IMR-90 (cell line): ENCODE measurements at regions not wholly inside any gene's neighbourhood (a gene's known extent, or its start where the extent isn't known, plus 50 kb on each side); places are given as distances from the start of the nearest gene placed in this dataset.

ENCODE experiments used
- ATAC-seq: fragments of 200-7000 bp; cut with Tn5 transposase; 2 replicates; pipeline ENCODE4 v1.9.1; 2020; ENCODE audit warnings: low read depth, mild to moderate bottlenecking, moderate library complexity
- BruUV-seq: library from RNA; stranded (reverse); fragments of 400-500 nt; replicated peaks from 2 replicates; lab custom pipeline; 2021; lab: Mats Ljungman, UMichigan
- CTCF ChIA-PET: fragments of 300-600 bp; formaldehyde crosslinking; extraction: SDS; loops from one replicate; lab custom pipeline; 2021; ENCODE audit warnings: antibody characterized with exemption; lab: Yijun Ruan, JAX
- POLR2A ChIA-PET: fragments of 300-600 bp; sonication (Branson Sonifier 250); formaldehyde crosslinking; loops from one replicate; lab custom pipeline; 2022; ENCODE audit warnings: antibody characterized with exemption; ENCODE audit not compliant: unreplicated experiment; lab: Charles Lee
- DNase-seq: peaks from one replicate; pipeline ENCODE4 v3.0.0; 2013
- H2AFZ ChIP-seq: replicated peaks from 2 replicates; pipeline ENCODE3; 2013; ENCODE audit warnings: low read length, mild to moderate bottlenecking; ENCODE audit not compliant: poor library complexity
- H2AK5ac ChIP-seq: 2 replicates; pipeline ENCODE4 v1.6.1; 2013; ENCODE audit warnings: low read depth, low read length, inconsistent platforms
- H2AK9ac ChIP-seq: replicated peaks from 2 replicates; pipeline ENCODE3; 2013; ENCODE audit warnings: mild to moderate bottlenecking, low read depth, low read length, moderate library complexity; ENCODE audit not compliant: poor library complexity
- H2BK120ac ChIP-seq: 2 replicates; pipeline ENCODE4 v1.6.1; 2013; ENCODE audit warnings: low read depth, low read length, inconsistent platforms
- H2BK15ac ChIP-seq: 3 replicates; pipeline ENCODE4 v1.6.1; 2013; ENCODE audit warnings: low read depth, low read length, inconsistent platforms
- H2BK20ac ChIP-seq: 2 replicates; pipeline ENCODE4 v1.6.1; 2013; ENCODE audit warnings: low read depth, mild to moderate bottlenecking, inconsistent platforms, low read length, moderate library complexity
- H2BK5ac ChIP-seq: 2 replicates; pipeline ENCODE4 v1.6.1; 2013; ENCODE audit warnings: mild to moderate bottlenecking, low read depth, low read length, inconsistent platforms; ENCODE audit not compliant: poor library complexity, severe bottlenecking
- H3K14ac ChIP-seq: replicated peaks from 2 replicates; pipeline ENCODE4 v1.6.1; 2013; ENCODE audit warnings: low read depth, low read length, inconsistent platforms
- H3K18ac ChIP-seq: 2 replicates; pipeline ENCODE4 v1.6.1; 2013; ENCODE audit warnings: low read depth, low read length, control low read depth
- H3K23ac ChIP-seq: 2 replicates; pipeline ENCODE4 v1.6.1; 2013; ENCODE audit warnings: low read depth, low read length, inconsistent platforms
- H3K27ac ChIP-seq: 2 replicates; pipeline ENCODE4 v1.5.1; 2013; ENCODE audit warnings: mild to moderate bottlenecking, control low read depth, low read length; ENCODE audit not compliant: insufficient read depth
- H3K27me3 ChIP-seq: 2 replicates; pipeline ENCODE4 v1.6.1; 2013; ENCODE audit warnings: low read length; ENCODE audit not compliant: control insufficient read depth, insufficient read depth
- H3K36me3 ChIP-seq: 2 replicates; pipeline ENCODE4 v1.6.1; 2013; ENCODE audit warnings: low read length, mixed read lengths; ENCODE audit not compliant: control insufficient read depth, insufficient read depth
- H3K4ac ChIP-seq: 2 replicates; pipeline ENCODE4 v1.6.1; 2013; ENCODE audit warnings: low read depth, low read length, inconsistent platforms
- H3K4me1 ChIP-seq: 2 replicates; pipeline ENCODE4 v1.6.1; 2013; ENCODE audit warnings: low read length, mixed read lengths; ENCODE audit not compliant: control insufficient read depth, insufficient read depth
- H3K4me2 ChIP-seq: 2 replicates; pipeline ENCODE4 v1.6.1; 2013; ENCODE audit warnings: low read depth, mild to moderate bottlenecking, control low read depth, low read length, moderate library complexity
- H3K4me3 ChIP-seq: 2 replicates; pipeline ENCODE4 v1.5.1; 2013; ENCODE audit warnings: low read depth, mild to moderate bottlenecking, control low read depth, low read length, moderate library complexity; ENCODE audit not compliant: insufficient read depth
- H3K56ac ChIP-seq: 2 replicates; pipeline ENCODE4 v1.6.1; 2013; ENCODE audit warnings: low read length, inconsistent platforms; ENCODE audit not compliant: insufficient read depth; ENCODE audit errors: extremely low read depth
- H3K79me1 ChIP-seq, 2 experiments: 2 replicates each; pipeline ENCODE4 v1.6.1; 2013; ENCODE audit warnings: low read length in 2 of 2, inconsistent platforms in 1 of 2, low read depth in 1 of 2
- H3K9ac ChIP-seq: 2 replicates; pipeline ENCODE4 v1.6.1; 2013; ENCODE audit warnings: low read depth, low read length, control low read depth
- H3K9me1 ChIP-seq: 2 replicates; pipeline ENCODE4 v1.6.1; 2013; ENCODE audit warnings: low read length, inconsistent platforms; ENCODE audit not compliant: insufficient read depth
- H3K9me3 ChIP-seq: 2 replicates; pipeline ENCODE4 v1.6.1; 2013; ENCODE audit warnings: low read length; ENCODE audit not compliant: control insufficient read depth, insufficient read depth
- H4K20me1 ChIP-seq: 2 replicates; pipeline ENCODE4 v1.6.1; 2013; ENCODE audit warnings: low read length, inconsistent platforms; ENCODE audit not compliant: insufficient read depth
- H4K5ac ChIP-seq: 2 replicates; pipeline ENCODE4 v1.6.1; 2013; ENCODE audit warnings: mild to moderate bottlenecking, low read depth, low read length, control low read depth
- H4K8ac ChIP-seq, 2 experiments: 2 replicates each; pipeline ENCODE4 v1.6.1; 2013; ENCODE audit warnings: low read depth in 2 of 2, low read length in 2 of 2, control low read depth in 1 of 2, inconsistent platforms in 1 of 2
- H4K91ac ChIP-seq: 2 replicates; pipeline ENCODE4 v1.6.1; 2013; ENCODE audit warnings: low read depth, low read length, inconsistent platforms; ENCODE audit not compliant: insufficient read depth
- FOS ChIP-seq: fragments of 150-350 bp; IDR thresholded peaks from 2 replicates; pipeline ENCODE4 v1.6.1; 2016; ENCODE audit warnings: low read depth, low read length
- MAFK ChIP-seq: IDR thresholded peaks from 2 replicates; pipeline ENCODE4 v1.6.1; 2012; ENCODE audit warnings: low read depth, low read length, improper control_type of control experiment
- MAZ ChIP-seq: IDR thresholded peaks from 2 replicates; pipeline ENCODE4 v1.6.1; 2012; ENCODE audit warnings: low read depth, mild to moderate bottlenecking, low read length, improper control_type of control experiment, moderate library complexity, borderline replicate concordance
- NFE2L2 ChIP-seq: fragments of 150-350 bp; IDR thresholded peaks from 2 replicates; pipeline ENCODE4 v1.6.1; 2016; ENCODE audit warnings: low read depth, mild to moderate bottlenecking, low read length
- POLR2A ChIP-seq: IDR thresholded peaks from 2 replicates; pipeline ENCODE4 v1.6.1; 2012; ENCODE audit warnings: mild to moderate bottlenecking, low read depth, low read length
- RCOR1 ChIP-seq: IDR thresholded peaks from 2 replicates; pipeline ENCODE4 v1.6.1; 2012; ENCODE audit warnings: mild to moderate bottlenecking, low read length, improper control_type of control experiment; ENCODE audit not compliant: insufficient replicate concordance
- SMC3 ChIP-seq: fragments of 150-350 bp; IDR thresholded peaks from 2 replicates; pipeline ENCODE4 v1.6.1; 2016; ENCODE audit warnings: low read depth, mild to moderate bottlenecking, antibody characterized with exemption, low read length, moderate library complexity
- USF2 ChIP-seq: fragments of 150-350 bp; IDR thresholded peaks from 2 replicates; pipeline ENCODE4 v1.6.1; 2017; ENCODE audit warnings: mild to moderate bottlenecking, antibody characterized with exemption, low read length, low read depth
- WGBS, 2 experiments: methylation state at CpG; one replicate each; pipeline versions ENCODE4 v1.1.5 to v1.1.7; 2013; ENCODE audit warnings: missing lambda C conversion rate in 2 of 2; ENCODE audit not compliant: insufficient read length in 1 of 2; ENCODE audit errors: extremely low coverage in 2 of 2; 5-methylcytosine and 5-hydroxymethylcytosine counted together
- dilution Hi-C: fragments of 300-500 bp; cut with HindIII; formaldehyde crosslinking; loops from one replicate; pipeline ENCODE4 v1.14.3; 2018; ENCODE audit warnings: low sequenced_read_pairs; ENCODE audit not compliant: unreplicated experiment
- in situ Hi-C: fragments of 300-500 bp; cut with MboI; formaldehyde crosslinking; loops from 3 replicates; pipeline ENCODE4 v1.14.3; 2019; ENCODE audit warnings: low sequenced_read_pairs, inconsistent platforms, mixed read lengths
- intact Hi-C: fragments of 100-400 bp; cut with micrococcal nuclease; formaldehyde crosslinking; loops from 2 replicates; pipeline ENCODE4 v1.10.0; 2022

GRCh38 chr2:239774142-239774462 is 251.0 kb downstream of the NDUFA10 start:
- no peaks in the 10 kb centered on the region for H3K36me3 ChIP-seq
- H2BK15ac ChIP-seq, result no peak overlapping the region
- H3K9ac ChIP-seq, result no peak overlapping the region
- no peaks in the 10 kb centered on the region for H4K20me1 ChIP-seq
- intact Hi-C loops (no loop called here), in situ Hi-C loops (no loop called here), dilution Hi-C loops (no loop called here)
- H3K18ac ChIP-seq, result no peak overlapping the region
- no peaks in the 10 kb centered on the region for H3K79me1 ChIP-seq
- no peak overlapping the region for H3K4ac ChIP-seq
- TF ChIP-seq USF2, result no peak
- no peak for TF ChIP-seq MAFK
- TF ChIP-seq SMC3, result no peak
- no peak for TF ChIP-seq FOS
- TF ChIP-seq MAZ, result no peak
- no peak for TF ChIP-seq NFE2L2
- TF ChIP-seq POLR2A, result no peak
- no peak for TF ChIP-seq RCOR1
- H3K14ac ChIP-seq, result no peak overlapping the region
- 40% methylated on average over 2 of the region's 4 CpGs; no CpG with 5 or more reads in 1 of the 2 experiments for WGBS, 2 experiments
- H3K9me1 ChIP-seq, result no peaks in the 10 kb centered on the region
- ATAC-seq (no peak), DNase-seq (no peak)
- no peak overlapping the region for H4K91ac ChIP-seq
- H2BK120ac ChIP-seq, result no peak overlapping the region
- CTCF ChIA-PET, result no interaction called here
- no peak overlapping the region for H3K23ac ChIP-seq
- no peaks in the 10 kb centered on the region for H3K27me3 ChIP-seq
- H3K27ac ChIP-seq, result no peak overlapping the region
- no peak overlapping the region for H3K4me3 ChIP-seq
- H2AFZ ChIP-seq, result no peak overlapping the region
- BruUV-seq, result no TSS peak
- H4K5ac ChIP-seq, result no peak overlapping the region
- no peak overlapping the region for H3K56ac ChIP-seq
- peaks cover 51% of the 10 kb centered on the region for H3K9me3 ChIP-seq
- H3K4me1 ChIP-seq, result no peaks in the 10 kb centered on the region
- H2BK5ac ChIP-seq, result no peak overlapping the region
- POLR2A ChIA-PET, result no interaction called here
- H4K8ac ChIP-seq, result no peak overlapping the region
- no peak overlapping the region for H2AK5ac ChIP-seq
- no peak overlapping the region for H2BK20ac ChIP-seq
- no peak overlapping the region for H3K4me2 ChIP-seq
- no peak overlapping the region for H2AK9ac ChIP-seq
